Activated naive CD4-positive, alpha-beta T cell treated with anti-CD3 and anti-CD28 coated beads, Interleukin-2, amount 10 ng/mL, durations not matched to agents 7 days and 5 days (primary cell): ENCODE measurements at regions not wholly inside any gene's neighbourhood (a gene's known extent, or its start where the extent isn't known, plus 50 kb on each side); places are given as distances from the start of the nearest gene placed in this dataset.

Source experiments
- CTCF ChIA-PET: fragments of 350-600 bp; sonication (Branson Sonifier 250); formaldehyde crosslinking; loops from one replicate; lab custom pipeline; 2021; ENCODE audit warnings: antibody characterized with exemption; lab: Charles Lee
- DNase-seq: peaks from one replicate; pipeline ENCODE4 v3.0.0-alpha.2; 2020
- H3K27ac Mint-ChIP-seq: one replicate; pipeline ENCODE4 v1.8.0; 2021; ENCODE audit warnings: mild to moderate bottlenecking, moderate library complexity, mixed read lengths
- H3K27me3 Mint-ChIP-seq: one replicate; pipeline ENCODE4 v1.8.0; 2021; ENCODE audit warnings: mild to moderate bottlenecking, mixed read lengths
- H3K36me3 Mint-ChIP-seq: one replicate; pipeline ENCODE4 v1.8.0; 2021; ENCODE audit warnings: mixed read lengths
- H3K4me1 Mint-ChIP-seq: one replicate; pipeline ENCODE4 v1.8.0; 2021; ENCODE audit warnings: mixed read lengths
- H3K4me3 Mint-ChIP-seq: one replicate; pipeline ENCODE4 v1.8.0; 2021; ENCODE audit warnings: mild to moderate bottlenecking, moderate library complexity, mixed read lengths
- H3K9me3 Mint-ChIP-seq: one replicate; pipeline ENCODE4 v1.8.0; 2021; ENCODE audit warnings: mixed read lengths

GRCh38 chr7:84610390-84610789 is 415.8 kb upstream of the SEMA3A start:
- Mint-ChIP-seq H3K36me3 (no peaks in the 10 kb centered on the region), H3K27me3 (no peaks in the 10 kb centered on the region), H3K9me3 (no peaks in the 10 kb centered on the region), H3K27ac (no peak overlapping the region), H3K4me3 (no peak overlapping the region), H3K4me1 (no peaks in the 10 kb centered on the region)
- CTCF ChIA-PET: interaction anchor here (1.0 kb wide), 1 partner anchor 9 kb away, joined by 3 read pairs; no protein-coding TSS in a partner anchor
- no peak for DNase-seq

GRCh38 chr7:84605301-84605700 is 410.7 kb upstream of the SEMA3A start:
- Mint-ChIP-seq H3K4me3 (no peak overlapping the region), H3K27me3 (no peaks in the 10 kb centered on the region), H3K9me3 (no peaks in the 10 kb centered on the region), H3K36me3 (no peaks in the 10 kb centered on the region), H3K4me1 (no peaks in the 10 kb centered on the region), H3K27ac (no peak overlapping the region)
- CTCF ChIA-PET: no interaction called here
- DNase-seq: no peak

DNA sequence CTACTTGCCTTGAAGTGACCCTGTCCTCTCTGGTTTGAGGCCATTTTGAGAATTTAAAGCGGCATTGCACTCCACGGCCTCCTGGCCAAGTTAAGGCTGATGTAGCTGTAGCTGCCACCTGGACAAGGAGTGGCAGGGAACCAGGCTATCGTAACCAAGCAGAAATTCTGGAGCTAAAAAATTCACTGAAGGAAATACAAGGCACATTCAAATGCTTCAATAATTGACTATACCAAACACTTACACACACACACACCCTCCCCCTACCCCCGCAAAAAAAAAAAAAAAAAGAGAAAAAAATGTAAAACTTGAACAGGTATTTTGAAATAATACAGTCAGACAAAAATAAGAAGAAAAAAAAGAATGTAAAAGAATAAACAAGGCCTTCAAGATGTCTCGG is 409.0 kb upstream of the SEMA3A start:
- CTCF ChIA-PET: no interaction called here
- no peak overlapping the region for H3K4me3 Mint-ChIP-seq
- H3K36me3 Mint-ChIP-seq: no peaks in the 10 kb centered on the region
- no peaks in the 10 kb centered on the region for H3K27me3 Mint-ChIP-seq
- no peaks in the 10 kb centered on the region for H3K9me3 Mint-ChIP-seq
- no peak overlapping the region for H3K27ac Mint-ChIP-seq
- H3K4me1 Mint-ChIP-seq: no peaks in the 10 kb centered on the region
- DNase-seq: no peak

GRCh38 chr7:84595026-84595425 is 400.4 kb upstream of the SEMA3A start:
- Mint-ChIP-seq H3K27ac (no peak overlapping the region), H3K4me1 (no peaks in the 10 kb centered on the region), H3K36me3 (no peaks in the 10 kb centered on the region), H3K9me3 (no peaks in the 10 kb centered on the region), H3K4me3 (no peak overlapping the region), H3K27me3 (no peaks in the 10 kb centered on the region)
- CTCF ChIA-PET: no interaction called here
- no peak for DNase-seq

- Mint-ChIP-seq H3K36me3 (no peaks in the 10 kb centered on the region), H3K27me3 (no peaks in the 10 kb centered on the region), H3K4me3 (no peak overlapping the region), H3K4me1 (no peaks in the 10 kb centered on the region), H3K27ac (no peak overlapping the region), H3K9me3 (no peaks in the 10 kb centered on the region)
- DNase-seq: no peak
- CTCF ChIA-PET: no interaction called here
Observed at GRCh38 chr7:84591897-84592296, 397.3 kb upstream of the SEMA3A start.

DNA sequence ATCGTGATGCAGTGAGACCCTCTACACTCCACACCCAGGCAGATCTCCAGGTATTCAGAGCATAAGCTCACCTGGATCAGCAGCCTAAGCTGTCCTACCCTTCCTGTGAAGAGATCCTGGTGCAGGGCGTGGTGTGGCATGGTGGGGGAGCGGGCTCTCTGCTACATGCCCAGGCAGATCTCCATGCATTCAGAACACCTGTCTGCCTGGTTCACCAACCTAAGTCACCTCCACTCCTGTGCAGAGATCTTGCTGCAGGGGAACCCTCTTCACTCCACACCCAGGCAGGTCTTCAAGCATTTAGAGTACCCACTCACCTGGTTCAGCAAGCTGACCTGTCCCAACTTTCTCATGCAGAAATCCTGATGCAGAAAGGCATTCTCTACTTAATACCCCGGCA is 394.4 kb upstream of the SEMA3A start:
- H3K4me1 Mint-ChIP-seq: no peaks in the 10 kb centered on the region
- no peaks in the 10 kb centered on the region for H3K9me3 Mint-ChIP-seq
- H3K27ac Mint-ChIP-seq: no peak overlapping the region
- no peaks in the 10 kb centered on the region for H3K36me3 Mint-ChIP-seq
- DNase-seq: no peak
- no peak overlapping the region for H3K4me3 Mint-ChIP-seq
- H3K27me3 Mint-ChIP-seq: no peaks in the 10 kb centered on the region
- CTCF ChIA-PET: no interaction called here

GRCh38 chr7:84583331-84583730 is 388.7 kb upstream of the SEMA3A start:
- no peaks in the 10 kb centered on the region for H3K9me3 Mint-ChIP-seq
- no peak overlapping the region for H3K4me3 Mint-ChIP-seq
- no peak for DNase-seq
- no peaks in the 10 kb centered on the region for H3K27me3 Mint-ChIP-seq
- H3K4me1 Mint-ChIP-seq: no peaks in the 10 kb centered on the region
- H3K27ac Mint-ChIP-seq: no peak overlapping the region
- CTCF ChIA-PET: no interaction called here
- no peaks in the 10 kb centered on the region for H3K36me3 Mint-ChIP-seq

DNA sequence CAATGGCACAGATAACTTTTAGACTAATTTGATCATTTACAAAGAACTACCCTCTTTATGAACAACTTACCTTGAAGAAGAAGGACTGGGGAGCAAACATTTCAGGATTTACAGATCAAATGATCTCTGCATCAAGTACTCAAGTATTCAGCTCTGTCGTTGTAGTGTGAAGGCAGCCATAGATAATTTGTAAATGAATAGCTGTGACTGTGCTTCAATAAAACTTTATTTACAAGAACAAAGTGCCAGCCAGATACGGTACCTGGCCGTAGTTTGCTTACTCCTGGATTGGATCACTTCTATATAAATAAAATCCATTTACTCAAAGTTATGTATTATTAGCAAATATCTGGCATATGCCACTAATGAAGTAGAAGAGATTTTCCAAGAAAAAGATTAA is 388.2 kb upstream of the SEMA3A start:
- DNase-seq: no peak
- no peaks in the 10 kb centered on the region for H3K27me3 Mint-ChIP-seq
- no peaks in the 10 kb centered on the region for H3K4me1 Mint-ChIP-seq
- H3K36me3 Mint-ChIP-seq: no peaks in the 10 kb centered on the region
- H3K27ac Mint-ChIP-seq: no peak overlapping the region
- no peak overlapping the region for H3K4me3 Mint-ChIP-seq
- no peaks in the 10 kb centered on the region for H3K9me3 Mint-ChIP-seq
- CTCF ChIA-PET: no interaction called here

DNA sequence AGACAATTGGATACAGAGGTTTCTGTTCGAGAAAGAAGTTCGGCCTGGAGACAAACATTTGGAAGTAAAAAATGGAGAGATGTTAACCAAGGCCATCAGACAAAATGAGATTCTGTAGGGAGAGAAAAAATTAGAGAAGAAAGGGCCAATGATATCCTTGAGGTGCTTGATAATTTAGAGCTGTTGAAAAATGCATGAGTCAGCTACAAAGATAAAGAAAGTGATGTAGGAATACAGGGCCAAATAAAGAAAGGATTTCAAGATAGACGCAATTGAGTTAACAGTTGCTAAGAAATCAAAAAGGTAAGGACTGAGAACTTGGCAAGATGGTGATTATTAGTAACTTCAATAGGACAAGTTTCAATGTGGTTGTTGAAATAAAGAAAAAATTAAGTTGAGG is 384.2 kb upstream of the SEMA3A start:
- H3K27me3 Mint-ChIP-seq: no peaks in the 10 kb centered on the region
- H3K4me1 Mint-ChIP-seq: no peaks in the 10 kb centered on the region
- H3K4me3 Mint-ChIP-seq: no peak overlapping the region
- CTCF ChIA-PET: no interaction called here
- H3K9me3 Mint-ChIP-seq: no peaks in the 10 kb centered on the region
- DNase-seq: no peak
- no peaks in the 10 kb centered on the region for H3K36me3 Mint-ChIP-seq
- H3K27ac Mint-ChIP-seq: no peak overlapping the region

- CTCF ChIA-PET: no interaction called here
- H3K4me3 Mint-ChIP-seq: no peak overlapping the region
- no peaks in the 10 kb centered on the region for H3K4me1 Mint-ChIP-seq
- H3K27ac Mint-ChIP-seq: no peak overlapping the region
- no peak for DNase-seq
- H3K9me3 Mint-ChIP-seq: no peaks in the 10 kb centered on the region
- H3K27me3 Mint-ChIP-seq: no peaks in the 10 kb centered on the region
- no peaks in the 10 kb centered on the region for H3K36me3 Mint-ChIP-seq
Observed at GRCh38 chr7:84568781-84569180, 374.2 kb upstream of the SEMA3A start.

DNA sequence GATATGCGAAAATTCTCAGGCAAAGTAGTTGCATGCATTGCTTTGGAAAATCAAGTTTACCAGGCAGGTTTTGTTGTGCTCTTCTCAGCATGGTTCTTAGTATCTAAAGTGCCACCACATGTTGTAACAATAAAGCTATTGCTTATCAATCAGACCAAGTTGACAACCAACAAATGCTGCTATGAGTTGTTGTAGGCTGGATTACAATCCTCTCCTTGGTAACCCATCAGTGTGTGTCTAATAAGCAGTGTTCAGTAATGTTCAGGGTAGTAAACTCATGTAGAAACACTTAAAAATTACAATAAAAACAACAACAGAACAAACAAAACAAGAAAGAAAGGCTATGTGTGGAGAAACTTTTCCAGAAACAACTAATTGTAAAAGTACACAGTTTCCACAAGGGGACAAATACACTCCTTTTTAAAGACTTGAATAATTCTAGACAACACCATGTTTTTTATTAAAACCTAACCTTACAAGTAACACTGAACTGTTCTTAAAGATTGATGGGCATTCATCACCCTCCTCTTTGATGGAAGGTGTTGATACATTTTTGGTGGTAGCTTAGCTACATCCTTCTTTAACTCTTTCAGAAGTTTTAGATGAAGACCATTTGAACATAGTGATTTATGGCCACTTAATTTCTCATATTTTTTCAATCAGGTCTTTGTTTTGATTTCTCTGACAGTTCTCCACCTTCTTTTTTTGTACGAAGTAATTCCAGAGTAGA is 370.9 kb upstream of the SEMA3A start:
- no peak for DNase-seq
- Mint-ChIP-seq H3K4me1 (no peaks in the 10 kb centered on the region), H3K27ac (no peak overlapping the region), H3K36me3 (no peaks in the 10 kb centered on the region), H3K27me3 (no peaks in the 10 kb centered on the region), H3K4me3 (no peak overlapping the region), H3K9me3 (no peaks in the 10 kb centered on the region)
- CTCF ChIA-PET: no interaction called here

- H3K27ac Mint-ChIP-seq: no peak overlapping the region
Observed at GRCh38 chr7:84553711-84554110, 359.1 kb upstream of the SEMA3A start.

GRCh38 chr7:84549409-84549808 is 354.8 kb upstream of the SEMA3A start:
- DNase-seq: no peak
- Mint-ChIP-seq H3K27me3 (no peaks in the 10 kb centered on the region), H3K36me3 (no peaks in the 10 kb centered on the region), H3K27ac (no peak overlapping the region), H3K4me3 (no peak overlapping the region), H3K4me1 (no peaks in the 10 kb centered on the region), H3K9me3 (no peaks in the 10 kb centered on the region)
- CTCF ChIA-PET: no interaction called here

More at GRCh38 chr7:84553711-84554110, 359.1 kb upstream of the SEMA3A start:
- H3K4me1 Mint-ChIP-seq: no peaks in the 10 kb centered on the region
- H3K27me3 Mint-ChIP-seq: no peaks in the 10 kb centered on the region
- no peak overlapping the region for H3K4me3 Mint-ChIP-seq
- CTCF ChIA-PET: interaction anchor here (0.6 kb wide), 1 partner anchor 95 kb away, joined by 3 read pairs; no protein-coding TSS in a partner anchor
- peaks cover 4% of the 10 kb centered on the region for H3K9me3 Mint-ChIP-seq
- no peaks in the 10 kb centered on the region for H3K36me3 Mint-ChIP-seq
- no peak for DNase-seq

GRCh38 chr7:84548366-84549365 is 354.1 kb upstream of the SEMA3A start:
- H3K9me3 Mint-ChIP-seq: no peaks in the 10 kb centered on the region
- no peaks in the 10 kb centered on the region for H3K36me3 Mint-ChIP-seq
- no peaks in the 10 kb centered on the region for H3K27me3 Mint-ChIP-seq
- H3K4me1 Mint-ChIP-seq: no peaks in the 10 kb centered on the region
- H3K27ac Mint-ChIP-seq: no peak overlapping the region
- DNase-seq: no peak
- CTCF ChIA-PET: no interaction called here
- no peak overlapping the region for H3K4me3 Mint-ChIP-seq

DNA sequence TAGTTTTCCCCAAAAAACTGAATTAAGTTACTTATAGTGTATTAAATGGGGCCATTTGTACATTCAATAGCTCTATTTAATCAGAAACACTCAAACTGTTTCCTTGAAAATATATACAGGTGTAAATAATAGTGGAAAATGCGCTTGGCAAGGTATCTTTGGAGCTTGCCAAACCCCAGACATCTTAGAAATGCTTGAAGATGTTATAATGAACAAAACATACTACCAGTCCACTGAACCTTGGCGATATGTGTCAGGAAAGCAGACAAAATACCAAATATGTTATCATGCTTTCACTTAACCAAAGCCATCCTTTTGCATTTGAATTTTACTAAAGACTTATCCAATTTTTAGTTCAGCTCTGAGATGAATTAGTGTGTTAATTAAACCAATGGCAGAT is 352.7 kb upstream of the SEMA3A start:
- no peaks in the 10 kb centered on the region for H3K9me3 Mint-ChIP-seq
- no peak overlapping the region for H3K27ac Mint-ChIP-seq
- no peak overlapping the region for H3K4me3 Mint-ChIP-seq
- DNase-seq: no peak
- no peaks in the 10 kb centered on the region for H3K27me3 Mint-ChIP-seq
- H3K36me3 Mint-ChIP-seq: no peaks in the 10 kb centered on the region
- CTCF ChIA-PET: no interaction called here
- H3K4me1 Mint-ChIP-seq: no peaks in the 10 kb centered on the region
